WTC11 (cell line): ENCODE measurements at regions not wholly inside any gene's neighbourhood (a gene's known extent, or its start where the extent isn't known, plus 50 kb on each side); places are given as distances from the start of the nearest gene placed in this dataset.

Experiments
- ATAC-seq: fragments of 200-7000 bp; cut with Tn5 transposase; 2 replicates; pipeline ENCODE4 v1.10.0; 2021; ENCODE audit warnings: mild to moderate bottlenecking, moderate library complexity
- CTCF ChIA-PET: fragments of 300-600 bp; sonication (Branson Sonifier 250); formaldehyde crosslinking; loops from one replicate; lab custom pipeline; 2021; ENCODE audit warnings: antibody characterized with exemption; lab: Charles Lee
- POLR2A ChIA-PET: fragments of 350-600 bp; sonication (Branson Sonifier 250); formaldehyde crosslinking; loops from one replicate; lab custom pipeline; 2021; ENCODE audit warnings: antibody characterized with exemption; lab: Charles Lee
- DNase-seq: peaks from one replicate; pipeline ENCODE4 v3.0.0; 2021; ENCODE audit warnings: low spot score
- H3K27ac Mint-ChIP-seq: 2 replicates; pipeline ENCODE4 v1.8.0; 2021; ENCODE audit warnings: mixed read lengths
- H3K27me3 Mint-ChIP-seq: 2 replicates; pipeline ENCODE4 v1.8.0; 2021; ENCODE audit warnings: low read depth, mild to moderate bottlenecking, moderate library complexity, mixed read lengths
- H3K36me3 Mint-ChIP-seq: 2 replicates; pipeline ENCODE4 v1.8.0; 2021; ENCODE audit warnings: mixed read lengths
- H3K4me1 Mint-ChIP-seq: 2 replicates; pipeline ENCODE4 v1.8.0; 2022; ENCODE audit warnings: mixed read lengths
- H3K4me3 Mint-ChIP-seq: 2 replicates; pipeline ENCODE4 v1.8.0; 2021; ENCODE audit warnings: mild to moderate bottlenecking, moderate library complexity, mixed read lengths
- H3K9me3 Mint-ChIP-seq: 2 replicates; pipeline ENCODE4 v1.8.0; 2021; ENCODE audit warnings: mixed read lengths
- ATF3 ChIP-seq: sonication (generic); formaldehyde crosslinking; conservative IDR thresholded peaks from 2 replicates; pipeline ENCODE4 v1.8.1; 2022; ENCODE audit warnings: mild to moderate bottlenecking, missing genetic modification reagents
- CBFB ChIP-seq: sonication (generic); formaldehyde crosslinking; IDR thresholded peaks from 2 replicates; pipeline ENCODE4 v1.8.1; 2022; ENCODE audit warnings: mild to moderate bottlenecking, low read depth, missing genetic modification reagents
- CDX4 ChIP-seq: fragments of 250-450 bp; sonication (Bioruptor Pico); IDR thresholded peaks from 2 replicates; pipeline ENCODE4 v1.9.0; 2021; ENCODE audit warnings: moderate library complexity, mild to moderate bottlenecking, inconsistent platforms, borderline replicate concordance
- E2F5 ChIP-seq: sonication (generic); formaldehyde crosslinking; IDR thresholded peaks from 2 replicates; pipeline ENCODE4 v1.8.1; 2022; ENCODE audit warnings: mild to moderate bottlenecking, moderate library complexity, missing genetic modification reagents
- ERG ChIP-seq: fragments of 250-450 bp; sonication (Bioruptor Pico); IDR thresholded peaks from 2 replicates; pipeline ENCODE4 v1.8.0; 2021; ENCODE audit warnings: mild to moderate bottlenecking
- FOXJ3 ChIP-seq: sonication (generic); formaldehyde crosslinking; IDR thresholded peaks from 2 replicates; pipeline ENCODE4 v1.9.0; 2021; ENCODE audit warnings: missing genetic modification reagents, mild to moderate bottlenecking, borderline replicate concordance
- FOXK1 ChIP-seq: sonication (generic); formaldehyde crosslinking; IDR thresholded peaks from 2 replicates; pipeline ENCODE4 v1.8.0; 2022; ENCODE audit warnings: mild to moderate bottlenecking, moderate library complexity, missing genetic modification reagents
- JAZF1 ChIP-seq: fragments of 250-450 bp; sonication (Bioruptor Pico); IDR thresholded peaks from 2 replicates; pipeline ENCODE4 v1.9.0; 2021; ENCODE audit warnings: moderate library complexity, mild to moderate bottlenecking, inconsistent platforms
- MLX ChIP-seq: sonication (generic); formaldehyde crosslinking; IDR thresholded peaks from 2 replicates; pipeline ENCODE4 v1.8.1; 2023; ENCODE audit warnings: mild to moderate bottlenecking, missing genetic modification reagents, moderate library complexity
- MYBL2 ChIP-seq: sonication (generic); formaldehyde crosslinking; IDR thresholded peaks from 2 replicates; pipeline ENCODE4 v1.8.1; 2023; ENCODE audit warnings: mild to moderate bottlenecking, moderate library complexity, missing genetic modification reagents
- NFE2L1 ChIP-seq: sonication (generic); formaldehyde crosslinking; IDR thresholded peaks from 2 replicates; pipeline ENCODE4 v1.8.1; 2023; ENCODE audit warnings: missing genetic modification reagents
- NR3C1 ChIP-seq: sonication (generic); formaldehyde crosslinking; conservative IDR thresholded peaks from 2 replicates; pipeline ENCODE4 v1.8.1; 2023; ENCODE audit warnings: low read depth, mild to moderate bottlenecking, missing genetic modification reagents
- SMAD3 ChIP-seq: sonication (generic); formaldehyde crosslinking; IDR thresholded peaks from 2 replicates; pipeline ENCODE4 v1.8.0; 2022; ENCODE audit warnings: missing genetic modification reagents, mild to moderate bottlenecking, borderline replicate concordance
- SOX15 ChIP-seq: fragments of 250-450 bp; sonication (Bioruptor Pico); IDR thresholded peaks from 2 replicates; pipeline ENCODE4 v1.9.0; 2021; ENCODE audit warnings: mild to moderate bottlenecking
- TCF7 ChIP-seq: sonication (generic); formaldehyde crosslinking; IDR thresholded peaks from 2 replicates; pipeline ENCODE4 v1.8.0; 2022; ENCODE audit warnings: mild to moderate bottlenecking, low read depth, missing genetic modification reagents, moderate library complexity
- TEAD1 ChIP-seq: sonication (generic); formaldehyde crosslinking; IDR thresholded peaks from 2 replicates; pipeline ENCODE4 v1.8.0; 2022; ENCODE audit warnings: mild to moderate bottlenecking, missing genetic modification reagents
- TEAD4 ChIP-seq: sonication (generic); formaldehyde crosslinking; IDR thresholded peaks from 2 replicates; pipeline ENCODE4 v1.8.0; 2022; ENCODE audit warnings: mild to moderate bottlenecking, missing genetic modification reagents
- TP53 ChIP-seq: sonication (generic); formaldehyde crosslinking; IDR thresholded peaks from 2 replicates; pipeline ENCODE4 v1.8.1; 2023; ENCODE audit warnings: mild to moderate bottlenecking, missing genetic modification reagents
- USF1 ChIP-seq: sonication (generic); formaldehyde crosslinking; IDR thresholded peaks from 2 replicates; pipeline ENCODE4 v1.8.0; 2022; ENCODE audit warnings: mild to moderate bottlenecking, missing genetic modification reagents
- ZMAT4 ChIP-seq: fragments of 250-450 bp; sonication (Bioruptor Pico); IDR thresholded peaks from 2 replicates; pipeline ENCODE4 v1.9.0; 2021; ENCODE audit warnings: mild to moderate bottlenecking
- ZNF121 ChIP-seq: sonication (generic); formaldehyde crosslinking; IDR thresholded peaks from 2 replicates; pipeline ENCODE4 v1.8.0; 2023; ENCODE audit warnings: missing genetic modification reagents
- ZNF317 ChIP-seq: sonication (generic); formaldehyde crosslinking; IDR thresholded peaks from 2 replicates; pipeline ENCODE4 v1.8.1; 2023; ENCODE audit warnings: low read depth, mild to moderate bottlenecking, moderate library complexity, missing genetic modification reagents, borderline replicate concordance
- ZNF416 ChIP-seq: fragments of 250-450 bp; sonication (Bioruptor Pico); IDR thresholded peaks from 2 replicates; pipeline ENCODE4 v1.9.0; 2021; ENCODE audit warnings: mild to moderate bottlenecking, inconsistent platforms
- ZNF512 ChIP-seq: sonication (generic); formaldehyde crosslinking; IDR thresholded peaks from 2 replicates; pipeline ENCODE4 v1.8.1; 2022; ENCODE audit warnings: missing genetic modification reagents, borderline replicate concordance

GRCh38 chr4:75229806-75230570, 284.2 kb downstream of the RCHY1 start (continued):
- TF ChIP-seq ZNF121 (CRISPR knock-in tag) (no peak), CDX4 (CRISPR knock-in tag) (no peak), ZNF512 (no peak), MLX (no peak)

- no peak for TF ChIP-seq TEAD1 (CRISPR knock-in tag)
- no peak for TF ChIP-seq ZNF317 (CRISPR knock-in tag)
- no peak for TF ChIP-seq ZMAT4 (CRISPR knock-in tag)
- TF ChIP-seq E2F5 (CRISPR knock-in tag): no peak
- no peak for TF ChIP-seq FOXJ3 (CRISPR knock-in tag)
- TF ChIP-seq NR3C1 (CRISPR knock-in tag): no peak
- TF ChIP-seq SOX15: no peak
- TF ChIP-seq MYBL2: no peak
- no peak for TF ChIP-seq TP53 (CRISPR knock-in tag)
- no peak for TF ChIP-seq JAZF1 (CRISPR knock-in tag)
- no peak for TF ChIP-seq ZNF121 (CRISPR knock-in tag)
- TF ChIP-seq ZNF416: no peak
- TF ChIP-seq NFE2L1 (CRISPR knock-in tag): no peak
- TF ChIP-seq, all 79 proteins: peak for 0
- Mint-ChIP-seq H3K4me3 (no peak overlapping the region), H3K4me1 (0 out of 2 replicates have a peak, but pooled peaks cover 2% of the 10 kb centered on the region), H3K27me3 (no peaks in the 10 kb centered on the region), H3K36me3 (no peaks in the 10 kb centered on the region), H3K27ac (no peak overlapping the region), H3K9me3 (peaks cover 16% of the 10 kb centered on the region)
- CTCF ChIA-PET: no interaction called here
- POLR2A ChIA-PET: no interaction called here
- ATAC-seq (no peak), DNase-seq (no peak)
Observed at GRCh38 chr4:75213480-75213879, 280.6 kb downstream of the PARM1 start.

- 0 out of 2 replicates have a peak, but pooled peaks cover 2% of the 10 kb centered on the region for H3K4me1 Mint-ChIP-seq
- POLR2A ChIA-PET: no interaction called here
- no peak for DNase-seq
- no peaks in the 10 kb centered on the region for H3K27me3 Mint-ChIP-seq
- H3K27ac Mint-ChIP-seq: no peak overlapping the region
- no peaks in the 10 kb centered on the region for H3K36me3 Mint-ChIP-seq
- CTCF ChIA-PET: no interaction called here
- H3K9me3 Mint-ChIP-seq: peaks cover 11% of the 10 kb centered on the region
- no peak overlapping the region for H3K4me3 Mint-ChIP-seq
- ATAC-seq: no peak
- TF ChIP-seq TEAD4 (CRISPR knock-in tag): no peak
- TF ChIP-seq FOXK1 (CRISPR knock-in tag): no peak
- no peak for TF ChIP-seq ATF3 (CRISPR knock-in tag)
- no peak for TF ChIP-seq USF1 (CRISPR knock-in tag)
- no peak for TF ChIP-seq TCF7 (CRISPR knock-in tag)
- TF ChIP-seq CBFB (CRISPR knock-in tag): no peak
- TF ChIP-seq SMAD3 (CRISPR knock-in tag): no peak
- TF ChIP-seq ERG (CRISPR knock-in tag): no peak
- TF ChIP-seq CDX4 (CRISPR knock-in tag): no peak
- TF ChIP-seq ZNF121 (CRISPR knock-in tag): no peak
Observed at GRCh38 chr4:75211422-75211821, 278.5 kb downstream of the PARM1 start.
